Activated CD8-positive, alpha-beta T cell treated with anti-CD3 and anti-CD28 coated beads, Interleukin-2, amount 10 ng/mL, durations not matched to agents 7 days and 5 days (primary cell): ENCODE measurements at regions not wholly inside any gene's neighbourhood (a gene's known extent, or its start where the extent isn't known, plus 50 kb on each side); places are given as distances from the start of the nearest gene placed in this dataset.

ENCODE experiments used
- ATAC-seq: fragments of 150-1000 bp; cut with Tn5 transposase; one replicate; pipeline ENCODE4 v1.10.0; 2021; ENCODE audit warnings: moderate library complexity
- CTCF ChIA-PET: fragments of 350-600 bp; sonication (Branson Sonifier 250); formaldehyde crosslinking; loops from one replicate; lab custom pipeline; 2021; ENCODE audit warnings: antibody characterized with exemption; lab: Charles Lee
- POLR2A ChIA-PET: fragments of 350-600 bp; sonication (Branson Sonifier 250); formaldehyde crosslinking; loops from one replicate; lab custom pipeline; 2021; ENCODE audit warnings: antibody characterized with exemption; lab: Charles Lee
- DNase-seq: peaks from one replicate; pipeline ENCODE4 v3.0.0-alpha.2; 2020
- H3K27ac Mint-ChIP-seq: one replicate; pipeline ENCODE4 v1.8.0; 2021; ENCODE audit warnings: mild to moderate bottlenecking, mixed read lengths
- H3K27me3 Mint-ChIP-seq: one replicate; pipeline ENCODE4 v1.8.0; 2021; ENCODE audit warnings: low read depth, mixed read lengths
- H3K36me3 Mint-ChIP-seq: one replicate; pipeline ENCODE4 v1.8.0; 2021; ENCODE audit warnings: low read depth, mixed read lengths
- H3K4me1 Mint-ChIP-seq: one replicate; pipeline ENCODE4 v1.8.0; 2021; ENCODE audit warnings: low read depth, mixed read lengths
- H3K4me3 Mint-ChIP-seq: one replicate; pipeline ENCODE4 v1.8.0; 2021; ENCODE audit warnings: mild to moderate bottlenecking, mixed read lengths
- H3K9me3 Mint-ChIP-seq: one replicate; pipeline ENCODE4 v1.8.0; 2022; ENCODE audit warnings: mixed read lengths; ENCODE audit not compliant: insufficient read depth

- ATAC-seq = no peak
- no peaks in the 10 kb centered on the region for H3K27me3 Mint-ChIP-seq
Measured at GRCh38 chr6:126773112-126773805, 345.2 kb upstream of the RSPO3 start.

GRCh38 chr6:126779331-126779730 is 339.1 kb upstream of the RSPO3 start:
- DNase-seq (no peak), ATAC-seq (no peak)
- Mint-ChIP-seq H3K36me3 (no peaks in the 10 kb centered on the region), H3K27ac (no peak overlapping the region), H3K9me3 (no peaks in the 10 kb centered on the region), H3K27me3 (no peaks in the 10 kb centered on the region), H3K4me1 (no peaks in the 10 kb centered on the region), H3K4me3 (no peak overlapping the region)
- CTCF ChIA-PET = no interaction called here
- POLR2A ChIA-PET = no interaction called here

More at GRCh38 chr6:126773112-126773805, 345.2 kb upstream of the RSPO3 start:
- H3K9me3 Mint-ChIP-seq = no peaks in the 10 kb centered on the region
- CTCF ChIA-PET = no interaction called here
- no peak for DNase-seq
- no peak overlapping the region for H3K4me3 Mint-ChIP-seq
- H3K36me3 Mint-ChIP-seq = no peaks in the 10 kb centered on the region
- no peaks in the 10 kb centered on the region for H3K4me1 Mint-ChIP-seq
- POLR2A ChIA-PET = no interaction called here
- H3K27ac Mint-ChIP-seq = no peak overlapping the region

GRCh38 chr6:126781582-126781981 is 336.9 kb upstream of the RSPO3 start:
- CTCF ChIA-PET = no interaction called here
- H3K9me3 Mint-ChIP-seq = no peaks in the 10 kb centered on the region
- no peak overlapping the region for H3K27ac Mint-ChIP-seq
- POLR2A ChIA-PET = no interaction called here
- ATAC-seq (no peak), DNase-seq (no peak)
- H3K4me3 Mint-ChIP-seq = no peak overlapping the region
- no peaks in the 10 kb centered on the region for H3K27me3 Mint-ChIP-seq
- H3K36me3 Mint-ChIP-seq = no peaks in the 10 kb centered on the region
- no peaks in the 10 kb centered on the region for H3K4me1 Mint-ChIP-seq

DNA sequence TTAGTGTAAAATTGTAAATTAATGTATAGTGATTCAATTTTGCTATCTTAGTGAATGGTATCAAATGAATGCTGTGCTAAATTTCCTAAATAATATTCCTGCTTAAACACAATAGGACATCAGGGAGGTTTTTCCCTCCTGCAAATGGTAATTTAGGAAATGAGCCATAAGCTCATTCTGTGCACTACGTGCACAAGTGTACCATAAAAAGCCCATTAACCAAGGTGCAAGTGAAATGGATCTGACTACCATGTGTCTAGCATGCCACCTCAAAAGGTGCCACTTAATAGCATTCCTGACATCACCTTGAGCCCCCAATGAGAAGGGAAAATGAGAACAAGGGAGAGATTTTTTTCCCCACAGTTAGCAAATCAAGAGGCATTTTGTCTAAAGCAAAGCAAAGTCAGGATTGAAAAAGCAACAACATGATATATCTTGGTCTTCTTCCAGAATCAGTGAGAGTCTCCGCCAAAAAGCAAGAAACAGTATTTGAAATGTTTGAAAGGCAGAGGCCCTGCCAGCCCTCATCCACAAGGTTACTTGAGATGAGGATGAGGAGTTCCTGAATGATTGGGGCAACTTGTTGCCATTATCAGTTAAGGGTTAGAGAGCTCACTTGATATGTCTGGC is 334.2 kb upstream of the RSPO3 start:
- DNase-seq (no peak), ATAC-seq (no peak)
- Mint-ChIP-seq H3K4me1 (no peaks in the 10 kb centered on the region), H3K4me3 (no peak overlapping the region), H3K27ac (no peak overlapping the region), H3K36me3 (no peaks in the 10 kb centered on the region), H3K9me3 (no peaks in the 10 kb centered on the region), H3K27me3 (no peaks in the 10 kb centered on the region)
- CTCF ChIA-PET = no interaction called here
- POLR2A ChIA-PET = no interaction called here

DNA sequence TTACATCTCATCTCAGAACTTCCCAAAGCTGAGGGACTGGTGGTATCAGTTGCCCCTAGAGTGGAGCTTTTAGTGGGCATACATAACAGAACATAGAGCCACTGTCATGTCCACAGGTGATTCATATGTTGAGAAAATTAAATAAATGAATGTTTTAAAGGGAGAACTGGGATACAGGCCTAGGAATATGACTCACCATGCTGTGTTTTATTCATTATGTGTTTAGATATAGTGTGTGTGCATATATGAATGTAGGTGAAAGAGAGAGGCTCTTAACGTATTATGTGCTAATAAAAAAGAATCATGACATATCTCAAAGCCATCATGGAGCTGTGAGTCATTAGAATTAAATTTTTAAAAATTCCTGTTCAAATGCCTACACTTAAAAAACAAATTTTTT is 332.2 kb upstream of the RSPO3 start:
- ChIA-PET POLR2A (no interaction called here), CTCF (no interaction called here)
- DNase-seq (no peak), ATAC-seq (no peak)
- H3K9me3 Mint-ChIP-seq = no peaks in the 10 kb centered on the region
- no peaks in the 10 kb centered on the region for H3K27me3 Mint-ChIP-seq
- H3K4me3 Mint-ChIP-seq = no peak overlapping the region
- no peak overlapping the region for H3K27ac Mint-ChIP-seq
- no peaks in the 10 kb centered on the region for H3K4me1 Mint-ChIP-seq
- no peaks in the 10 kb centered on the region for H3K36me3 Mint-ChIP-seq

GRCh38 chr6:126787635-126788034 is 330.8 kb upstream of the RSPO3 start:
- Mint-ChIP-seq H3K27ac (no peak overlapping the region), H3K27me3 (no peaks in the 10 kb centered on the region), H3K36me3 (no peaks in the 10 kb centered on the region), H3K4me3 (no peak overlapping the region), H3K4me1 (no peaks in the 10 kb centered on the region), H3K9me3 (no peaks in the 10 kb centered on the region)
- no peak for ATAC-seq
- CTCF ChIA-PET = no interaction called here
- POLR2A ChIA-PET = no interaction called here
- DNase-seq = no peak

DNA sequence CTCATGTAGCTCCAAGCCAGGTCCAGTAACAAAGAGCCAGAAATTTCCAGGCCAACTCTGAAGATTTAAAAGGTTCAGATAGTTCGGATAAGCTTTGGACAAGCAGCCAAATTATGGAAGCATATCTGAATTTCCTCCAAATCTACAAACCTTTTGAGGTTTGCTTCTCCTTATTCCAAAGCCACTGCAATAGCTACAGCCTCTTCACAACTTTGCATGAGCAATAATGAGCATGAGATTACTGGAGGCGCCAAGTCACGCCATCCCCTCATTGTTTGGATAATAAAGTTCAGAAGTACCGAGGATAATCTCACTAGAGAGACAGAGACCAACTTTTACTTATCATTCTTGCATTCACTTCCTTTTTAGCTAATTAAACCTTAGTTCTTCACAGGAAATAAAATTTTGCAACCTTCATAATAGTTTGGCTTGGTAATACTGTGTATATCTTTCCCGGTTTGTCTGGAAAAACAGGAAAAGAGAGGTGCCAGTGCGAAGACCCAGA is 329.6 kb upstream of the RSPO3 start:
- Mint-ChIP-seq H3K4me1 (no peaks in the 10 kb centered on the region), H3K9me3 (no peaks in the 10 kb centered on the region), H3K27ac (no peak overlapping the region), H3K27me3 (no peaks in the 10 kb centered on the region), H3K36me3 (no peaks in the 10 kb centered on the region), H3K4me3 (no peak overlapping the region)
- DNase-seq = no peak
- POLR2A ChIA-PET = no interaction called here
- CTCF ChIA-PET = no interaction called here
- no peak for ATAC-seq

- no peak overlapping the region for H3K4me3 Mint-ChIP-seq
- ATAC-seq = no peak
- no peak for DNase-seq
- H3K4me1 Mint-ChIP-seq = no peaks in the 10 kb centered on the region
- H3K9me3 Mint-ChIP-seq = no peaks in the 10 kb centered on the region
- no peak overlapping the region for H3K27ac Mint-ChIP-seq
- no peaks in the 10 kb centered on the region for H3K36me3 Mint-ChIP-seq
- ChIA-PET CTCF (no interaction called here), POLR2A (no interaction called here)
- H3K27me3 Mint-ChIP-seq = no peaks in the 10 kb centered on the region
Measured at GRCh38 chr6:126792340-126793085, 326.0 kb upstream of the RSPO3 start.

- ChIA-PET POLR2A (no interaction called here), CTCF (interaction anchor here (1.0 kb wide), 1 partner anchor 8 kb away, joined by 3 read pairs; no protein-coding TSS in a partner anchor)
- H3K4me1 Mint-ChIP-seq = no peaks in the 10 kb centered on the region
- H3K9me3 Mint-ChIP-seq = no peaks in the 10 kb centered on the region
- H3K27ac Mint-ChIP-seq = no peak overlapping the region
- H3K27me3 Mint-ChIP-seq = no peaks in the 10 kb centered on the region
- DNase-seq (no peak), ATAC-seq (no peak)
- no peak overlapping the region for H3K4me3 Mint-ChIP-seq
- H3K36me3 Mint-ChIP-seq = no peaks in the 10 kb centered on the region
Measured at GRCh38 chr6:126795161-126795560, 323.3 kb upstream of the RSPO3 start.

DNA sequence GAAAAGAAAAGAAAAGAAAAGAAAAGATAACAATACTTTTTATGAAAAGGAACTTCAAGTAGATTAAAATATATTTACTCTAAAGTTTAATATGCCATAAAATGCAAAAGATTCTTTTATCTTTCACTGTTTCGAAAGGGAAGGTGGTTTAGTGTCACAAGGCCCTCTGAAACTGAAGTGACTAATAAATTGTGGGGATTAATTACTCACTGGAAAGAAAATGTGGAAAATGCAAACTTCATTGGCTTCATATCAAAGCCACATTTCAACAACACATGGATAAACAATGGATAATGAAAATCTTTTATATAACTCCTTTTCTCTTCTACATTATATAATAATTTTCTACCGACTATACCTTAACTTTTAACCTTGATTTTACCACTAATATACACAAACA is 320.5 kb upstream of the RSPO3 start:
- ChIA-PET CTCF (no interaction called here), POLR2A (no interaction called here)
- no peak overlapping the region for H3K27ac Mint-ChIP-seq
- H3K36me3 Mint-ChIP-seq = no peaks in the 10 kb centered on the region
- no peak for DNase-seq
- no peaks in the 10 kb centered on the region for H3K9me3 Mint-ChIP-seq
- no peak for ATAC-seq
- H3K4me3 Mint-ChIP-seq = no peak overlapping the region
- H3K27me3 Mint-ChIP-seq = no peaks in the 10 kb centered on the region
- no peaks in the 10 kb centered on the region for H3K4me1 Mint-ChIP-seq

DNA sequence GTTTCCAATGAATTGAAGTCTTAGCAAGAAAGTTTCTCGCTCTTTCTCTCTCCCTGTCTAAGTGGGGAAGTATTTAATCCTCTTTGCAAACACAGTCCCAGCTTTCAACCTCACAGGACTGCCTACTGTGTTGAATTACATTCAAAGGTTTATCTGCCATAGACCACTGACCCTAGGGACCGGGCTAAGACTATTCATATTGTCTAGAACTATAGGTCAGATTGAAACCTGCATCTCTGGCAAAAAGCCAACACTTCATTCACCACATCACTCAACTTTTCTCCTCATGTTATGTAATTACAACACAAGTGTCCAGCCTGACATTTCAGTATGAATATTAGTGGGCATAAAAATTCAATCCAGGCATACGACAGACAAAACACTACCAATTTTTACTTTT is 314.7 kb upstream of the RSPO3 start:
- H3K9me3 Mint-ChIP-seq = no peaks in the 10 kb centered on the region
- no peak for DNase-seq
- ATAC-seq = no peak
- H3K27ac Mint-ChIP-seq = no peak overlapping the region
- ChIA-PET CTCF (interaction anchor here (1.0 to 1.7 kb wide), 7 partner anchors 9 to 330 kb away, joined by 3 to 9 read pairs (median 3); no protein-coding TSS in a partner anchor), POLR2A (no interaction called here)
- H3K27me3 Mint-ChIP-seq = peaks cover 2% of the 10 kb centered on the region
- H3K36me3 Mint-ChIP-seq = no peaks in the 10 kb centered on the region
- H3K4me1 Mint-ChIP-seq = no peaks in the 10 kb centered on the region
- H3K4me3 Mint-ChIP-seq = no peak overlapping the region
